Stomach (tissue), 4 donors: ENCODE measurements at regions not wholly inside any gene's neighbourhood (a gene's known extent, or its start where the extent isn't known, plus 50 kb on each side); places are given as distances from the start of the nearest gene placed in this dataset.

ENCODE experiments used
- POLR2AphosphoS5 ChIP-seq, 3 donors: sonication (generic); formaldehyde crosslinking; IDR thresholded peaks; one replicate each; pipeline ENCODE4 v1.6.1; 2016; ENCODE audit warnings: antibody characterized with exemption in 3 of 3
- TF ChIP-seq, protein P1 (sequence below), 7 experiments: fragments of 450-650 bp in 4 of 7; fragments of 200-600 bp in 3 of 7; sonication (generic) in 3 of 7; IDR thresholded peaks; one replicate each; pipeline ENCODE4 v1.5.1; 2016 to 2019; ENCODE audit warnings: antibody characterized with exemption in 7 of 7, control low read depth in 2 of 7, mild to moderate bottlenecking in 1 of 7

DNA sequence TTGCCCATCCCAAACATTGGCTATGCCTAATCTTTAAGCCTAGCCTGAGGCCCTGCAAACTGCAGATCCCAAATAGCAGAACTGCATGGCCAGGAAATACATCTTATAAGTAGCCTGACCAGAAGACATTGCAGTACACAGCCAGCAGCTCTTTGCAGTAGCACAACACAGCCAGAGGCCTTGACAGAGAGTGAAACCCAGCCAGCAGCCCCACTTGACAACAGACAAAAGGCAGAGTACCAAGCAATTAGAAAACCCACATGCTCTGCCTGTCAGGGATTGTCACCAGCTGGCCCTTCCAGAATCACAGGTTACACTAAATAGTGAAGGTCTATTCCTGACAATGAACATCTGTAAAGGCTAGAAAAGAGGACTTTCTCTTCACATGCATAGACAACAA, 242.8 kb upstream of the TMEM72 start:
- TF ChIP-seq, protein P1, sequence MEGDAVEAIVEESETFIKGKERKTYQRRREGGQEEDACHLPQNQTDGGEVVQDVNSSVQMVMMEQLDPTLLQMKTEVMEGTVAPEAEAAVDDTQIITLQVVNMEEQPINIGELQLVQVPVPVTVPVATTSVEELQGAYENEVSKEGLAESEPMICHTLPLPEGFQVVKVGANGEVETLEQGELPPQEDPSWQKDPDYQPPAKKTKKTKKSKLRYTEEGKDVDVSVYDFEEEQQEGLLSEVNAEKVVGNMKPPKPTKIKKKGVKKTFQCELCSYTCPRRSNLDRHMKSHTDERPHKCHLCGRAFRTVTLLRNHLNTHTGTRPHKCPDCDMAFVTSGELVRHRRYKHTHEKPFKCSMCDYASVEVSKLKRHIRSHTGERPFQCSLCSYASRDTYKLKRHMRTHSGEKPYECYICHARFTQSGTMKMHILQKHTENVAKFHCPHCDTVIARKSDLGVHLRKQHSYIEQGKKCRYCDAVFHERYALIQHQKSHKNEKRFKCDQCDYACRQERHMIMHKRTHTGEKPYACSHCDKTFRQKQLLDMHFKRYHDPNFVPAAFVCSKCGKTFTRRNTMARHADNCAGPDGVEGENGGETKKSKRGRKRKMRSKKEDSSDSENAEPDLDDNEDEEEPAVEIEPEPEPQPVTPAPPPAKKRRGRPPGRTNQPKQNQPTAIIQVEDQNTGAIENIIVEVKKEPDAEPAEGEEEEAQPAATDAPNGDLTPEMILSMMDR (IDR thresholded peaks at IDR 0.05): no peak
- TF ChIP-seq POLR2AphosphoS5 (IDR thresholded peaks at IDR 0.05): no peak
